Parathyroid adenoma (tissue), 2 donors: ENCODE measurements at regions not wholly inside any gene's neighbourhood (a gene's known extent, or its start where the extent isn't known, plus 50 kb on each side); places are given as distances from the start of the nearest gene placed in this dataset.

Experiments used
- H2AFZ ChIP-seq: fragments of 300-600 bp; sonication (generic); one replicate; pipeline ENCODE4 v1.7.0; 2017; ENCODE audit warnings: antibody characterized with exemption, mild to moderate bottlenecking
- H3K27ac ChIP-seq: fragments of 300-600 bp; sonication (generic); one replicate; pipeline ENCODE4 v1.7.0; 2017
- H3K27me3 ChIP-seq: fragments of 300-600 bp; sonication (generic); one replicate; pipeline ENCODE4 v1.7.0; 2017; ENCODE audit warnings: low read length; ENCODE audit not compliant: control insufficient read depth, insufficient read depth
- H3K36me3 ChIP-seq: fragments of 300-600 bp; sonication (generic); one replicate; pipeline ENCODE4 v1.7.0; 2017; ENCODE audit warnings: low read length; ENCODE audit not compliant: control insufficient read depth, insufficient read depth
- H3K4me1 ChIP-seq: fragments of 300-600 bp; sonication (generic); one replicate; pipeline ENCODE4 v1.7.0; 2017; ENCODE audit warnings: control low read depth
- H3K4me2 ChIP-seq: fragments of 300-600 bp; sonication (generic); one replicate; pipeline ENCODE4 v1.7.0; 2017; ENCODE audit warnings: low read length
- H3K4me3 ChIP-seq: fragments of 300-600 bp; sonication (generic); one replicate; pipeline ENCODE4 v1.7.0; 2017; ENCODE audit warnings: low read depth, low read length
- H3K79me2 ChIP-seq: fragments of 300-600 bp; sonication (generic); one replicate; pipeline ENCODE4 v1.7.0; 2017; ENCODE audit warnings: control low read depth
- H3K9ac ChIP-seq: fragments of 300-600 bp; sonication (generic); one replicate; pipeline ENCODE4 v1.7.0; 2017; ENCODE audit warnings: mild to moderate bottlenecking
- H3K9me3 ChIP-seq: fragments of 300-600 bp; sonication (generic); one replicate; pipeline ENCODE4 v1.7.0; 2017; ENCODE audit warnings: low read length; ENCODE audit not compliant: control insufficient read depth
- CTCF ChIP-seq: fragments of 300-600 bp; sonication (generic); IDR thresholded peaks from one replicate; pipeline ENCODE4 v1.7.0; 2017; ENCODE audit warnings: antibody characterized with exemption, mild to moderate bottlenecking
- donor health status: primary hyperparathyroidism.

- no peaks in the 10 kb centered on the region for H3K9me3 ChIP-seq
- H3K27me3 ChIP-seq, result no peaks in the 10 kb centered on the region
- no peaks in the 10 kb centered on the region for H3K79me2 ChIP-seq
- H3K27ac ChIP-seq, result no peak overlapping the region
- H3K4me3 ChIP-seq, result no peak overlapping the region
- H3K36me3 ChIP-seq, result no peaks in the 10 kb centered on the region
- no peak overlapping the region for H3K9ac ChIP-seq
- no peak overlapping the region for H2AFZ ChIP-seq
- H3K4me1 ChIP-seq, result no peaks in the 10 kb centered on the region
- no peak for TF ChIP-seq CTCF
- H3K4me2 ChIP-seq, result no peak overlapping the region
Observed at GRCh38 chr5:174386846-174387245, 337.5 kb upstream of the MSX2 start.

- no peak overlapping the region for H2AFZ ChIP-seq
- no peaks in the 10 kb centered on the region for H3K9me3 ChIP-seq
- no peaks in the 10 kb centered on the region for H3K36me3 ChIP-seq
- TF ChIP-seq CTCF, result no peak
- no peaks in the 10 kb centered on the region for H3K79me2 ChIP-seq
- H3K9ac ChIP-seq, result no peak overlapping the region
- no peak overlapping the region for H3K4me3 ChIP-seq
- no peaks in the 10 kb centered on the region for H3K4me1 ChIP-seq
- no peak overlapping the region for H3K27ac ChIP-seq
- no peak overlapping the region for H3K4me2 ChIP-seq
- no peaks in the 10 kb centered on the region for H3K27me3 ChIP-seq
Observed at GRCh38 chr5:174387448-174387847, 336.9 kb upstream of the MSX2 start.

- H3K27ac ChIP-seq, result no peak overlapping the region
- H3K36me3 ChIP-seq, result no peaks in the 10 kb centered on the region
- H3K4me1 ChIP-seq, result no peaks in the 10 kb centered on the region
- no peaks in the 10 kb centered on the region for H3K27me3 ChIP-seq
- H3K9ac ChIP-seq, result no peak overlapping the region
- no peak overlapping the region for H3K4me2 ChIP-seq
- H3K9me3 ChIP-seq, result no peaks in the 10 kb centered on the region
- no peaks in the 10 kb centered on the region for H3K79me2 ChIP-seq
- no peak overlapping the region for H2AFZ ChIP-seq
- no peak overlapping the region for H3K4me3 ChIP-seq
- TF ChIP-seq CTCF, result no peak
Observed at GRCh38 chr5:174392892-174393291, 331.5 kb upstream of the MSX2 start.

GRCh38 chr5:174396541-174396940 is 327.8 kb upstream of the MSX2 start:
- Histone ChIP-seq H3K4me1 (no peaks in the 10 kb centered on the region), H3K79me2 (no peaks in the 10 kb centered on the region), H3K4me2 (no peak overlapping the region), H3K36me3 (no peaks in the 10 kb centered on the region), H2AFZ (no peak overlapping the region), H3K9ac (no peak overlapping the region), H3K27me3 (no peaks in the 10 kb centered on the region), H3K4me3 (no peak overlapping the region), H3K9me3 (no peaks in the 10 kb centered on the region), H3K27ac (no peak overlapping the region)
- TF ChIP-seq CTCF, result no peak

- no peak overlapping the region for H3K4me3 ChIP-seq
- H3K79me2 ChIP-seq, result no peaks in the 10 kb centered on the region
- no peak overlapping the region for H2AFZ ChIP-seq
- no peak overlapping the region for H3K9ac ChIP-seq
- H3K4me2 ChIP-seq, result no peak overlapping the region
- H3K4me1 ChIP-seq, result no peaks in the 10 kb centered on the region
- no peaks in the 10 kb centered on the region for H3K9me3 ChIP-seq
- TF ChIP-seq CTCF, result no peak
- H3K36me3 ChIP-seq, result no peaks in the 10 kb centered on the region
- H3K27ac ChIP-seq, result no peak overlapping the region
- H3K27me3 ChIP-seq, result no peaks in the 10 kb centered on the region
Observed at GRCh38 chr5:174397206-174397605, 327.2 kb upstream of the MSX2 start.
